IMR-90 (cell line): ENCODE measurements at regions not wholly inside any gene's neighbourhood (a gene's known extent, or its start where the extent isn't known, plus 50 kb on each side); places are given as distances from the start of the nearest gene placed in this dataset.

Experiments
- ATAC-seq: fragments of 200-7000 bp; cut with Tn5 transposase; 2 replicates; pipeline ENCODE4 v1.9.1; 2020; ENCODE audit warnings: low read depth, mild to moderate bottlenecking, moderate library complexity
- BruUV-seq: library from RNA; stranded (reverse); fragments of 400-500 nt; replicated peaks from 2 replicates; lab custom pipeline; 2021; lab: Mats Ljungman, UMichigan
- CTCF ChIA-PET: fragments of 300-600 bp; formaldehyde crosslinking; extraction: SDS; loops from one replicate; lab custom pipeline; 2021; ENCODE audit warnings: antibody characterized with exemption; lab: Yijun Ruan, JAX
- POLR2A ChIA-PET: fragments of 300-600 bp; sonication (Branson Sonifier 250); formaldehyde crosslinking; loops from one replicate; lab custom pipeline; 2022; ENCODE audit warnings: antibody characterized with exemption; ENCODE audit not compliant: unreplicated experiment; lab: Charles Lee
- DNase-seq: peaks from one replicate; pipeline ENCODE4 v3.0.0; 2013
- H2AFZ ChIP-seq: replicated peaks from 2 replicates; pipeline ENCODE3; 2013; ENCODE audit warnings: low read length, mild to moderate bottlenecking; ENCODE audit not compliant: poor library complexity
- H2AK5ac ChIP-seq: 2 replicates; pipeline ENCODE4 v1.6.1; 2013; ENCODE audit warnings: low read depth, low read length, inconsistent platforms
- H2AK9ac ChIP-seq: replicated peaks from 2 replicates; pipeline ENCODE3; 2013; ENCODE audit warnings: mild to moderate bottlenecking, low read depth, low read length, moderate library complexity; ENCODE audit not compliant: poor library complexity
- H2BK120ac ChIP-seq: 2 replicates; pipeline ENCODE4 v1.6.1; 2013; ENCODE audit warnings: low read depth, low read length, inconsistent platforms
- H2BK15ac ChIP-seq: 3 replicates; pipeline ENCODE4 v1.6.1; 2013; ENCODE audit warnings: low read depth, low read length, inconsistent platforms
- H2BK20ac ChIP-seq: 2 replicates; pipeline ENCODE4 v1.6.1; 2013; ENCODE audit warnings: low read depth, mild to moderate bottlenecking, inconsistent platforms, low read length, moderate library complexity
- H2BK5ac ChIP-seq: 2 replicates; pipeline ENCODE4 v1.6.1; 2013; ENCODE audit warnings: mild to moderate bottlenecking, low read depth, low read length, inconsistent platforms; ENCODE audit not compliant: poor library complexity, severe bottlenecking
- H3K14ac ChIP-seq: replicated peaks from 2 replicates; pipeline ENCODE4 v1.6.1; 2013; ENCODE audit warnings: low read depth, low read length, inconsistent platforms
- H3K18ac ChIP-seq: 2 replicates; pipeline ENCODE4 v1.6.1; 2013; ENCODE audit warnings: low read depth, low read length, control low read depth
- H3K23ac ChIP-seq: 2 replicates; pipeline ENCODE4 v1.6.1; 2013; ENCODE audit warnings: low read depth, low read length, inconsistent platforms
- H3K27ac ChIP-seq: 2 replicates; pipeline ENCODE4 v1.5.1; 2013; ENCODE audit warnings: mild to moderate bottlenecking, control low read depth, low read length; ENCODE audit not compliant: insufficient read depth
- H3K27me3 ChIP-seq: 2 replicates; pipeline ENCODE4 v1.6.1; 2013; ENCODE audit warnings: low read length; ENCODE audit not compliant: control insufficient read depth, insufficient read depth
- H3K36me3 ChIP-seq: 2 replicates; pipeline ENCODE4 v1.6.1; 2013; ENCODE audit warnings: low read length, mixed read lengths; ENCODE audit not compliant: control insufficient read depth, insufficient read depth
- H3K4ac ChIP-seq: 2 replicates; pipeline ENCODE4 v1.6.1; 2013; ENCODE audit warnings: low read depth, low read length, inconsistent platforms
- H3K4me1 ChIP-seq: 2 replicates; pipeline ENCODE4 v1.6.1; 2013; ENCODE audit warnings: low read length, mixed read lengths; ENCODE audit not compliant: control insufficient read depth, insufficient read depth
- H3K4me2 ChIP-seq: 2 replicates; pipeline ENCODE4 v1.6.1; 2013; ENCODE audit warnings: low read depth, mild to moderate bottlenecking, control low read depth, low read length, moderate library complexity
- H3K4me3 ChIP-seq: 2 replicates; pipeline ENCODE4 v1.5.1; 2013; ENCODE audit warnings: low read depth, mild to moderate bottlenecking, control low read depth, low read length, moderate library complexity; ENCODE audit not compliant: insufficient read depth
- H3K56ac ChIP-seq: 2 replicates; pipeline ENCODE4 v1.6.1; 2013; ENCODE audit warnings: low read length, inconsistent platforms; ENCODE audit not compliant: insufficient read depth; ENCODE audit errors: extremely low read depth
- H3K79me1 ChIP-seq, 2 experiments: 2 replicates each; pipeline ENCODE4 v1.6.1; 2013; ENCODE audit warnings: low read length in 2 of 2, inconsistent platforms in 1 of 2, low read depth in 1 of 2
- H3K9ac ChIP-seq: 2 replicates; pipeline ENCODE4 v1.6.1; 2013; ENCODE audit warnings: low read depth, low read length, control low read depth
- H3K9me1 ChIP-seq: 2 replicates; pipeline ENCODE4 v1.6.1; 2013; ENCODE audit warnings: low read length, inconsistent platforms; ENCODE audit not compliant: insufficient read depth
- H3K9me3 ChIP-seq: 2 replicates; pipeline ENCODE4 v1.6.1; 2013; ENCODE audit warnings: low read length; ENCODE audit not compliant: control insufficient read depth, insufficient read depth
- H4K20me1 ChIP-seq: 2 replicates; pipeline ENCODE4 v1.6.1; 2013; ENCODE audit warnings: low read length, inconsistent platforms; ENCODE audit not compliant: insufficient read depth
- H4K5ac ChIP-seq: 2 replicates; pipeline ENCODE4 v1.6.1; 2013; ENCODE audit warnings: mild to moderate bottlenecking, low read depth, low read length, control low read depth
- H4K8ac ChIP-seq, 2 experiments: 2 replicates each; pipeline ENCODE4 v1.6.1; 2013; ENCODE audit warnings: low read depth in 2 of 2, low read length in 2 of 2, control low read depth in 1 of 2, inconsistent platforms in 1 of 2
- H4K91ac ChIP-seq: 2 replicates; pipeline ENCODE4 v1.6.1; 2013; ENCODE audit warnings: low read depth, low read length, inconsistent platforms; ENCODE audit not compliant: insufficient read depth
- CEBPB ChIP-seq: IDR thresholded peaks from 2 replicates; pipeline ENCODE4 v1.6.1; 2012; ENCODE audit warnings: low read depth, low read length, improper control_type of control experiment
- CHD1 ChIP-seq: IDR thresholded peaks from 2 replicates; pipeline ENCODE4 v1.6.1; 2012; ENCODE audit warnings: low read depth, low read length, improper control_type of control experiment
- RCOR1 ChIP-seq: IDR thresholded peaks from 2 replicates; pipeline ENCODE4 v1.6.1; 2012; ENCODE audit warnings: mild to moderate bottlenecking, low read length, improper control_type of control experiment; ENCODE audit not compliant: insufficient replicate concordance
- WGBS, 2 experiments: methylation state at CpG; one replicate each; pipeline versions ENCODE4 v1.1.5 to v1.1.7; 2013; ENCODE audit warnings: missing lambda C conversion rate in 2 of 2; ENCODE audit not compliant: insufficient read length in 1 of 2; ENCODE audit errors: extremely low coverage in 2 of 2; 5-methylcytosine and 5-hydroxymethylcytosine counted together
- dilution Hi-C: fragments of 300-500 bp; cut with HindIII; formaldehyde crosslinking; loops from one replicate; pipeline ENCODE4 v1.14.3; 2018; ENCODE audit warnings: low sequenced_read_pairs; ENCODE audit not compliant: unreplicated experiment
- in situ Hi-C: fragments of 300-500 bp; cut with MboI; formaldehyde crosslinking; loops from 3 replicates; pipeline ENCODE4 v1.14.3; 2019; ENCODE audit warnings: low sequenced_read_pairs, inconsistent platforms, mixed read lengths
- intact Hi-C: fragments of 100-400 bp; cut with micrococcal nuclease; formaldehyde crosslinking; loops from 2 replicates; pipeline ENCODE4 v1.10.0; 2022
- TF ChIP-seq, protein P1 (sequence below): fragments of 150-350 bp; IDR thresholded peaks from 2 replicates; pipeline ENCODE4 v1.6.1; 2017; ENCODE audit warnings: mild to moderate bottlenecking, antibody characterized with exemption, low read length, low read depth

- no peak for TF ChIP-seq CEBPB
- no peak for TF ChIP-seq CHD1
- TF ChIP-seq RCOR1, result no peak
- TF ChIP-seq, protein P1, sequence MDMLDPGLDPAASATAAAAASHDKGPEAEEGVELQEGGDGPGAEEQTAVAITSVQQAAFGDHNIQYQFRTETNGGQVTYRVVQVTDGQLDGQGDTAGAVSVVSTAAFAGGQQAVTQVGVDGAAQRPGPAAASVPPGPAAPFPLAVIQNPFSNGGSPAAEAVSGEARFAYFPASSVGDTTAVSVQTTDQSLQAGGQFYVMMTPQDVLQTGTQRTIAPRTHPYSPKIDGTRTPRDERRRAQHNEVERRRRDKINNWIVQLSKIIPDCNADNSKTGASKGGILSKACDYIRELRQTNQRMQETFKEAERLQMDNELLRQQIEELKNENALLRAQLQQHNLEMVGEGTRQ, result no peak
- H2AK5ac ChIP-seq, result no peak overlapping the region
- H2BK15ac ChIP-seq, result no peak overlapping the region
- H4K91ac ChIP-seq, result no peak overlapping the region
- no peaks in the 10 kb centered on the region for H3K36me3 ChIP-seq
- no peaks in the 10 kb centered on the region for H3K27me3 ChIP-seq
- H2BK120ac ChIP-seq, result no peak overlapping the region
- H3K9ac ChIP-seq, result no peak overlapping the region
- no TSS peak for BruUV-seq
- intact Hi-C loops (no loop called here), in situ Hi-C loops (no loop called here), dilution Hi-C loops (no loop called here)
- ChIA-PET POLR2A (no interaction called here), CTCF (interaction anchor here (1.4 kb wide), 1 partner anchor 13 kb away, joined by 3 read pairs; no protein-coding TSS in a partner anchor)
- no peak overlapping the region for H3K14ac ChIP-seq
- ATAC-seq (no peak), DNase-seq (no peak)
- no peak overlapping the region for H2BK5ac ChIP-seq
- no peak overlapping the region for H4K8ac ChIP-seq
- 0 out of 2 replicates have a peak, but pooled peaks cover 4% of the 10 kb centered on the region for H3K9me3 ChIP-seq
- no peak overlapping the region for H4K5ac ChIP-seq
- no peak overlapping the region for H3K23ac ChIP-seq
- H3K4me1 ChIP-seq, result no peaks in the 10 kb centered on the region
- H3K4me2 ChIP-seq, result no peak overlapping the region
- H3K9me1 ChIP-seq, result no peaks in the 10 kb centered on the region
- no peak overlapping the region for H2AK9ac ChIP-seq
- no peak overlapping the region for H3K4ac ChIP-seq
- no peaks in the 10 kb centered on the region for H3K79me1 ChIP-seq
- H2AFZ ChIP-seq, result no peak overlapping the region
- no peak overlapping the region for H3K4me3 ChIP-seq
- H2BK20ac ChIP-seq, result no peak overlapping the region
- no peak overlapping the region for H3K56ac ChIP-seq
- H3K27ac ChIP-seq, result no peak overlapping the region
- no peaks in the 10 kb centered on the region for H4K20me1 ChIP-seq
- H3K18ac ChIP-seq, result no peak overlapping the region
- no CpG with 5 or more reads among the region's 3 CpGs for WGBS, 2 experiments
These were observed 197.1 kb upstream of the SPOCK3 start for GRCh38 chr4:167431371-167431770.
